SK-N-SH treated with all-trans-retinoic acid at 6 μM for 48 hours (cell line): ENCODE measurements at regions not wholly inside any gene's neighbourhood (a gene's known extent, or its start where the extent isn't known, plus 50 kb on each side); places are given as distances from the start of the nearest gene placed in this dataset.

ENCODE experiments used
- ARNTL ChIP-seq: fragments of 450-650 bp; formaldehyde crosslinking; IDR thresholded peaks from 2 replicates; pipeline ENCODE4 v1.5.0; 2020; ENCODE audit warnings: low read depth, mild to moderate bottlenecking, moderate library complexity, borderline replicate concordance
- ISL1 ChIP-seq: fragments of 250-450 bp; sonication (Bioruptor Pico); IDR thresholded peaks from 2 replicates; pipeline ENCODE4 v2.1.2; 2022; ENCODE audit warnings: mild to moderate bottlenecking, moderate library complexity
- RARB ChIP-seq: fragments of 250-450 bp; sonication (Bioruptor Pico); IDR thresholded peaks from 2 replicates; pipeline ENCODE4 v1.8.0; 2021; ENCODE audit warnings: mild to moderate bottlenecking, moderate library complexity
- TCF4 ChIP-seq: fragments of 250-450 bp; sonication (Bioruptor Pico); IDR thresholded peaks from 2 replicates; pipeline ENCODE4 v1.8.0; 2021; ENCODE audit warnings: mild to moderate bottlenecking, moderate library complexity, borderline replicate concordance
- TOX ChIP-seq: fragments of 250-450 bp; sonication (Bioruptor Pico); IDR thresholded peaks from 2 replicates; pipeline ENCODE4 v1.8.0; 2021; ENCODE audit warnings: mild to moderate bottlenecking, moderate library complexity, borderline replicate concordance
- ZFP3 ChIP-seq: fragments of 250-450 bp; sonication (Bioruptor Pico); IDR thresholded peaks from 2 replicates; pipeline ENCODE4 v1.5.0; 2020; ENCODE audit warnings: mild to moderate bottlenecking, moderate library complexity
- ZNF8 ChIP-seq: fragments of 450-650 bp; formaldehyde crosslinking; IDR thresholded peaks from 2 replicates; pipeline ENCODE4 v1.5.0; 2020; ENCODE audit warnings: mild to moderate bottlenecking, moderate library complexity
- TF ChIP-seq, protein P1 (sequence below): fragments of 250-450 bp; sonication (Bioruptor Pico); IDR thresholded peaks from 2 replicates; pipeline ENCODE4 v1.8.0; 2020; ENCODE audit warnings: mild to moderate bottlenecking, moderate library complexity, borderline replicate concordance
- TF ChIP-seq, protein P2 (sequence below): fragments of 250-450 bp; sonication (Bioruptor Pico); IDR thresholded peaks from 2 replicates; pipeline ENCODE4 v1.5.1; 2020; ENCODE audit warnings: low read depth, mild to moderate bottlenecking, moderate library complexity
- TF ChIP-seq, protein P3 (sequence below): fragments of 250-450 bp; sonication (Bioruptor Pico); IDR thresholded peaks from 2 replicates; pipeline ENCODE4 v1.5.0; 2020; ENCODE audit warnings: mild to moderate bottlenecking, moderate library complexity

DNA sequence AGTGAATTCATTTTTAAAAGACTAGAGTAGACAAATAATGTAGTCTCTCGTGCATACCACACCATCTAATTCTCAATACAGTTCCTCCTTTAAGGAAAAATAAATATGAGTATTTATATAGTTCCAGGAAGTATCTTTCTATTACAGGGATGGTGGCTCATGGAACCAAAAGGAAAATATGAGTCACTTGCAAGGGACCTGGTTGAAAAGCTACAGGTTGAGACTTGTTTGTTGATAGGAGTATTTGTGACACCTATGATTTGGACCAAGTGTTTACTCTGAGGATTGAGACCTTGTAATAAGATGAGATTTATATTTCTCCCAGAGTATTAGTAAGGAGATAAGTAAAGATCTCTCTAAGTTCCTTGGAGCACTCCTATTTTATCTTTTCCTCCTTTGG, 67.4 kb downstream of the CDO1 start:
- TF ChIP-seq ZNF8 (CRISPR knock-in tag): no peak
- TF ChIP-seq TOX (CRISPR knock-in tag): no peak
- TF ChIP-seq, protein P1, sequence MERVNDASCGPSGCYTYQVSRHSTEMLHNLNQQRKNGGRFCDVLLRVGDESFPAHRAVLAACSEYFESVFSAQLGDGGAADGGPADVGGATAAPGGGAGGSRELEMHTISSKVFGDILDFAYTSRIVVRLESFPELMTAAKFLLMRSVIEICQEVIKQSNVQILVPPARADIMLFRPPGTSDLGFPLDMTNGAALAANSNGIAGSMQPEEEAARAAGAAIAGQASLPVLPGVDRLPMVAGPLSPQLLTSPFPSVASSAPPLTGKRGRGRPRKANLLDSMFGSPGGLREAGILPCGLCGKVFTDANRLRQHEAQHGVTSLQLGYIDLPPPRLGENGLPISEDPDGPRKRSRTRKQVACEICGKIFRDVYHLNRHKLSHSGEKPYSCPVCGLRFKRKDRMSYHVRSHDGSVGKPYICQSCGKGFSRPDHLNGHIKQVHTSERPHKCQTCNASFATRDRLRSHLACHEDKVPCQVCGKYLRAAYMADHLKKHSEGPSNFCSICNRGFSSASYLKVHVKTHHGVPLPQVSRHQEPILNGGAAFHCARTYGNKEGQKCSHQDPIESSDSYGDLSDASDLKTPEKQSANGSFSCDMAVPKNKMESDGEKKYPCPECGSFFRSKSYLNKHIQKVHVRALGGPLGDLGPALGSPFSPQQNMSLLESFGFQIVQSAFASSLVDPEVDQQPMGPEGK (CRISPR knock-in tag): no peak
- TF ChIP-seq, protein P2, sequence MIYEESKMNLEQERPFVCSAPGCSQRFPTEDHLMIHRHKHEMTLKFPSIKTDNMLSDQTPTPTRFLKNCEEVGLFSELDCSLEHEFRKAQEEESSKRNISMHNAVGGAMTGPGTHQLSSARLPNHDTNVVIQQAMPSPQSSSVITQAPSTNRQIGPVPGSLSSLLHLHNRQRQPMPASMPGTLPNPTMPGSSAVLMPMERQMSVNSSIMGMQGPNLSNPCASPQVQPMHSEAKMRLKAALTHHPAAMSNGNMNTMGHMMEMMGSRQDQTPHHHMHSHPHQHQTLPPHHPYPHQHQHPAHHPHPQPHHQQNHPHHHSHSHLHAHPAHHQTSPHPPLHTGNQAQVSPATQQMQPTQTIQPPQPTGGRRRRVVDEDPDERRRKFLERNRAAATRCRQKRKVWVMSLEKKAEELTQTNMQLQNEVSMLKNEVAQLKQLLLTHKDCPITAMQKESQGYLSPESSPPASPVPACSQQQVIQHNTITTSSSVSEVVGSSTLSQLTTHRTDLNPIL (CRISPR knock-in tag): no peak
- no peak for TF ChIP-seq ARNTL (CRISPR knock-in tag)
- TF ChIP-seq, protein P3, sequence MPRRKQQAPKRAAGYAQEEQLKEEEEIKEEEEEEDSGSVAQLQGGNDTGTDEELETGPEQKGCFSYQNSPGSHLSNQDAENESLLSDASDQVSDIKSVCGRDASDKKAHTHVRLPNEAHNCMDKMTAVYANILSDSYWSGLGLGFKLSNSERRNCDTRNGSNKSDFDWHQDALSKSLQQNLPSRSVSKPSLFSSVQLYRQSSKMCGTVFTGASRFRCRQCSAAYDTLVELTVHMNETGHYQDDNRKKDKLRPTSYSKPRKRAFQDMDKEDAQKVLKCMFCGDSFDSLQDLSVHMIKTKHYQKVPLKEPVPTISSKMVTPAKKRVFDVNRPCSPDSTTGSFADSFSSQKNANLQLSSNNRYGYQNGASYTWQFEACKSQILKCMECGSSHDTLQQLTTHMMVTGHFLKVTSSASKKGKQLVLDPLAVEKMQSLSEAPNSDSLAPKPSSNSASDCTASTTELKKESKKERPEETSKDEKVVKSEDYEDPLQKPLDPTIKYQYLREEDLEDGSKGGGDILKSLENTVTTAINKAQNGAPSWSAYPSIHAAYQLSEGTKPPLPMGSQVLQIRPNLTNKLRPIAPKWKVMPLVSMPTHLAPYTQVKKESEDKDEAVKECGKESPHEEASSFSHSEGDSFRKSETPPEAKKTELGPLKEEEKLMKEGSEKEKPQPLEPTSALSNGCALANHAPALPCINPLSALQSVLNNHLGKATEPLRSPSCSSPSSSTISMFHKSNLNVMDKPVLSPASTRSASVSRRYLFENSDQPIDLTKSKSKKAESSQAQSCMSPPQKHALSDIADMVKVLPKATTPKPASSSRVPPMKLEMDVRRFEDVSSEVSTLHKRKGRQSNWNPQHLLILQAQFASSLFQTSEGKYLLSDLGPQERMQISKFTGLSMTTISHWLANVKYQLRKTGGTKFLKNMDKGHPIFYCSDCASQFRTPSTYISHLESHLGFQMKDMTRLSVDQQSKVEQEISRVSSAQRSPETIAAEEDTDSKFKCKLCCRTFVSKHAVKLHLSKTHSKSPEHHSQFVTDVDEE: no peak
- no peak for TF ChIP-seq RARB (CRISPR knock-in tag)
- TF ChIP-seq ZFP3 (CRISPR knock-in tag): no peak
- no peak for TF ChIP-seq ISL1 (CRISPR knock-in tag)
- no peak for TF ChIP-seq TCF4 (CRISPR knock-in tag)
